ENCODE measurements at regions not wholly inside any gene's neighbourhood (a gene's known extent, or its start where the extent isn't known, plus 50 kb on each side); places are given as distances from the start of the nearest gene placed in this dataset.
A peak's percentile ranks its signal among the peaks of the same experiment; 100 is the strongest.

DNA sequence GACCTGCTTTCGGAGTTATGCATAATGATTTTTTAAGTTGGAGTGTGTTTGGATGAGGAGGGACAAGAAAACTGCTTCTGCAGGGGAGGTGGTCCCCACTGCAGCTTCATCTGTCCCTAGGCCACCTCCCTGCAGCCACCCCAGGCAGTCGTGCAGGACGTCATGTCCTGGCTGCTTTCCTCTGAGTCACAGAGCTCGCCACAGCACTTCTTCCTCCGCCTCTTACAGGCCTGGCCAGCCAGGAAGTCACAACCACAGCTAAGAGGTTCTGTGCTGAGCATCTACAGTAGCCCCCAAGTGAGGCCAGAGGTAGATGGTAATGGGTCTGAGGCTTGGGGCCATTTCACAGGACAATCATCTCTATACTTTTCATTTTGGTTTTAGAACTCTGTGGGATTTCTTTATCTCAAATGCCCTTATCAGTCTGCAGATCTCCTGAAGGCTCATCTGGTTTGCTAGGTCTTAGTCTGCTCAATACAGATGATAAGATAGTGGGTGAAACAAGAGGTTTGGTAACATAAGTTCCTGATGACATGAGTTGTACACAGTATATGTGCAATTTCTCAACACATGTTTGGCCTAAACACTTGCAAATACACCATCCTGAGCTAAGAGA lies 106.4 kb downstream of the ARF6 start:
- DNase-seq (ENCODE audit: low spot score), result no peak

DNA sequence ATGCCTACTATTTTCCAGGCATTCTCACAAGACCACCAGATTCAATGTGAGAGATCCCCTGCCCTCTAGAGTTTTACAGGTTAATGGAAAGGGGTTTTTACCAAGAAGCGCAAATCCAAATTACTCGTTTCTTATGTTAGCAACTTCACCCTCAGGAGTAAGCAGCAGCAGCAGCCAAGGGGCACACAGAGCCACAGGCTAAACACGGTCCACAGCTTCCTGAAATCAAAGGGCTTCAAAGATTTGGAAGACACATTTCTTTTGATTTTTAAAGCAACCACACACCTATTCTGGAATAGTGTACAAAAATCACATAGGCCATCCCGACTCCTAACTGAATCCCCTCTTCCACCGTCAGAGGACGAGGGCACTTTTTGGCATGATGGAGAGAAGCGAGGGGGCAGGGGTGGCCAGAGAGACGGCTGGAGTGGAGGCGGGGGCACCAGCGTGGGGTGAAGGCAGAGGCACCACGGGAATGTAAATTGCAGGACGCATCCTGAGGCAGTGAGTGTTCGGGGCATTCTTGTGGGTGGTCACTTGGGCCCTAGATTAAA lies 107.0 kb downstream of the ARF6 start:
- no peak for DNase-seq (ENCODE audit: low spot score)

DNA sequence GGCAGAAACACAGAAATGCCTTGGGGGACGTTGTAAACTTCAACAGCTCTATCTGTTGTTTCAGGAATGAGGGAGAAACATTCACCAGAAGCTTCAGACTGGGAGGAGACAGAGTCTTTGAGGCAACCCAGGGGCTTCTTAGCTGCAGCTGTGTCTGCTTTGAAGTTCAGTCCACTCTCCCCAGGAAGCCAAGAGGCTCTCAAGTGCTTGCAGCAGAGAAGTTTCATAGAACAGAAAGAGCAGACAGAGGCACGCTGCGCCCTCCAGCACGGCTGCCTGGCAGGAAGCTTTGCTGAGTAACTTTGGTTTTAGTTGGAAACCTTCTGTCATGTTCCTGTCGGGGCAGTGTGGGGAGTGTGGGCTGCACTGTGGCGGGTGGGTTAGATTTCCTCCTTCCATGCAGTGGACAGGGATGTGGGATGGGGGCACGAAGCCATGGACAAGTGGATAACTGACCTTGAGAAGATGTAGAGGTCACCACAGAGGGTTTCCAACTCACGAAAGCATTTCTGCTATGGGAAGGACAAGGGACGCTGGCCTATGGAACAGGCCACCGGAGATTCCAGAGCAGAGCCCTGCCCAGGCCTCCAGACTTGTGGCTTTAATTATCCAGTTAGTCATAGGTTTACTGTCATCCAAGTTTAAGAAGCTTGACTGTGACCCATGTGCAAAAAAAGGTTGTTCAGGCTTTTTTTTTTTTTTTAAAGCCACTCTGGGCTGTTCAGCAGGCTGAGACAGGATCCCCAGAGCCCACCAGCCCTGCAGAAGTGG lies 107.7 kb downstream of the ARF6 start:
- DNase-seq (ENCODE audit: low spot score), result no peak

DNA sequence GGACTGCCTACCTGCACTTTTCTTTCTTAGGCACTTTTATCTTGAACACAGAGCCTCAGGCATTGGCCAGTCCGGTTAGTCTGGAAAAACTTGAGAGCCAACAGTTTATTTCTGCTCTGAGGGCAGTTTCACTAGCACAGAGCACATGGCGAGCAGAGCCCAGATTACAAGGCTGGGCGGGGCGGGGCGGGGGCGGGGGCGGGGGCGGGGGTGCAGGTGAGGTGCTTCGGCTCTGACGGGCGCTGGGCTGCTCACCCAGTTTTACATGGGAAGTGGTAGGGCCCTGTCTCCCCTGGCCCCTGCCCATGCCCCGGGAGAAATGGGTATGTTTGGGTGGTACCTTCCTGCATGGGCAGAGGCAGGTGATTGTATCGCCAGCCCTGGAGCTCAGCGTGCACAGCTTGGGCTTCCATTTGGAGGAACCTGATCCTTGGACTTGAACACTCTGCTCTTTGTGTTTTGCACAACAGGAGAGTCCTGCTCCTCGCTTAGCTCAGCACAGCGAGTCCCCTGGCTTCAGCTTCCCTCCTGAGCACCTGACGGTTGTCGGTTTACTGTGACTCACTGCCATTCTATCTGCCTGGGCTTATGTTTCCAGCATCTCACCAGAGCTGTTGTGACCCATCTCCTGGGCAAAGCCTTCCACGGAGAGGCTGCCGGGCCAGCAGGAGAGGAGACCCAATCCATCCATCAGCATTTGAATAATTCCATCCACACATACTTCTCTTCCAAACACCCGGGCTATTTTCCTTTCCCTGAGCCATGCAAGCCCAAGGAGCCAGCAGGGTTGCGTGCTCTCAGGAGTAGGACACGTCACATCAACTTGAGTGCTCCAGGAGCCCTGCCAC lies 108.5 kb downstream of the ARF6 start:
- no peak for DNase-seq (ENCODE audit: low spot score)

DNA sequence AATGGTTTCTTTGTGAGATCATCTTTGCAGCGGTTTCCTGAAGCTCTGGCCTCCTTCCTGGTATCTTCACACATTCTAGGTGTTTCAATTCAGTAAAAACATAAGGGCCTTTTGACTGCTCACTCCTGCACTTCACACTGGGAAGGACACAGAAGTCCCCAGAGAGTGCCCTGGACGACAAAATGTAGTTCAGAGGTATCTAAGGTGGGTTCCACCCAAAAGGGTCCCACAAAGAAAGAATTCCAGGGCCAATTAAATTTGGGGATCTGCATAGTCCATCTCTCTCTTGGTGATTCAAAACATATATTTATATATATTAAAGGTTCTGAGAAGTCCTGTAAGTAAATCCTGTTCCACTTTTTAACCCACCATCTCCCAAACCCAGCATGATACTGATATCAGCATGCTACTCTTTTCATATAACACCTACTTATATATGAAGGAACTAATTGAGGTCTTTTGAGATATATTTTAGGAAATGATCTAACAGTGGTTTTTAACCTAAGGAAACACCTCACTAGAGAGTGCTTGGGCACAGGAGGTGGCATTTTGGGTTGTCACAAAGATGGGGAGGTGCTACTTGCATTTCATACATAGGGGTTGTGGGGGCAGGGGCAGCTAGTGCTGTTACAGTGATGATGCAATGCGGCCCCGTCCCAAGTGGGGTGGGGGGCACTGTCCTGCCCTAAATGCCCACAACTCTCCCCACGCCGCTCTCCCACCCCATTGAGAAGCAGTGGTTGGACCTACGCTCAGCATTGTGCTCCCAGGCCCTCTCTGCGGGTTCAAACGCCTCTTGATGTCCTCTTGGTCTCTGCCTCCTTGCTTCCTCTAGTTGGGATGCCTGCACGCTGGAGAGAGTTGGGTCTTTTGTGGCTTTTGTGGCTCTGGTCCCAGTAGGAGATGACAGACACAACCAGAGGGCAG lies 109.4 kb downstream of the ARF6 start:
- no peak for DNase-seq (ENCODE audit: low spot score)

DNA sequence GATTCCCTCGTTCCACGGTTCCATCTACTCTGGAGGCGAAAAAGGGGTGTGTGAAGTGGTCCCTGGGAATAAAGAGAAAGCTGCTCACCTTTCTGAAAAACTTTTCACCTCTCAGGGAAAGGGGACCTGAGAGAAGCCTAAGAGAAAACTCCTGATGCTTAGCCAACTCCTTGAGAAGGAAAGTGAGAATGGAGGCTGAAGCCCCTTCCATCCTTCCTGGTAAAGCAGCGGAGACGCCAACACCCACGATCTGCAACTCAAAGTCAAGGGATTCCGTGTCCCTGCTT lies 110.0 kb downstream of the ARF6 start:
- no peak for DNase-seq (ENCODE audit: low spot score)

DNA sequence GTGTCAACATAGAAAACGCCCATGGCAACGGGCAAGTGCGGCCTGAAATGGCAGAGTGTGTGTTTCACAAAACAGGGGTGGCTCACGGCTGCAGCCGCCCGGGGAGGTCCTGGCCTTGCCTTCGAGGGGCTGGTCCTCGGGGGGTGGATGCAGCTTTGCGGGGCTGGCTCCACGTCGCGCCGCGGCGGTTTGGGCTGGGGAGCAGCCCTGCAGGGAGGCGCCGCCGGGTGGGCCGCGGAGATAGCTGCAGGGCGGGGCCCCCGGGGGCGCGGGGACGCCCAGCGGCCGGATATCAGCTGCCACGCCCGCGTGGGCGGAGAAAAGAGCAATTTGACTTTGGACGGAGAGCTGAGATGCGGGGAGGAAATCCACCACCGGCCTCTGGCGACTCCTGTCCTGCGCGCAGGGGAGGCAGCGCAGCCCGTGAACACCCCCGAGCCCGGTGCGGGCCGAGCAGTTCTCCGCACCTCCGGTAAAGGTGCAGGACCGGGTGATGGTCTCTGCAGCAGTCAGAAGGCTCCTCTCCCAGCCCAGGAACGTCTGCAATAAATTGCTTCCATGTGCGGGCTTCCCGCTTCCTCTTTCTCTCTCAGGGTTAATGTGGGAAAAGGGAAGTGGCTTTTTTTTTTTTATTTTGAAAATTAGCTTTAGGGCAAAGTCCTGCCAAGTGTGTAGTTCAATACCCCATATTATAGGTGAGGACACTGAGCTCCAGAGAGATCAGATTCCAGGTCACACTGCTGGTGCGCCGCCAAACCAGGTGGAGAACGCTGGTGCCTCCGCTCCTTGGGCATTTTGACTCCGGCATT lies 110.5 kb downstream of the ARF6 start:
- DNase-seq (ENCODE audit: low spot score), result peak; percentile 74

DNA sequence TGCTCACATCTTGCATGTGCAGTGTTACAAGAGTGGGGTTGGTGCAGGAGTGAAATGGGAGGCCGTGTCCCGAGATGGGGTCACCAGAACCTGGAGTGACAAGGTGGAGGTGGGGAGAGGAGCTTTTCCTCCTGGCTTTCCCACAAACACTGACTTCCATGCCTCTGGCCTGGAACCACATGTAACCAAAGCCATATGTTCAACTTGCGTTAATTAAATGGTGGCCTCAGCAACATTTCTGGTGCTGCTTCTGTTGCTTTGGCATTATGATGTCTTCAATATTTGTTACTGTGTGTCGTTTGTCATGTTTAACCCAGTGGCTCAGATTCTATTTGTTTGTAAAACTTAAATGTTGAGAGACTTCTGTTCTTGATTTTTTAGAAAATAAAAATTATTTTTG lies 110.2 kb downstream of the VCPKMT start:
- no peak for DNase-seq (ENCODE audit: low spot score)

DNA sequence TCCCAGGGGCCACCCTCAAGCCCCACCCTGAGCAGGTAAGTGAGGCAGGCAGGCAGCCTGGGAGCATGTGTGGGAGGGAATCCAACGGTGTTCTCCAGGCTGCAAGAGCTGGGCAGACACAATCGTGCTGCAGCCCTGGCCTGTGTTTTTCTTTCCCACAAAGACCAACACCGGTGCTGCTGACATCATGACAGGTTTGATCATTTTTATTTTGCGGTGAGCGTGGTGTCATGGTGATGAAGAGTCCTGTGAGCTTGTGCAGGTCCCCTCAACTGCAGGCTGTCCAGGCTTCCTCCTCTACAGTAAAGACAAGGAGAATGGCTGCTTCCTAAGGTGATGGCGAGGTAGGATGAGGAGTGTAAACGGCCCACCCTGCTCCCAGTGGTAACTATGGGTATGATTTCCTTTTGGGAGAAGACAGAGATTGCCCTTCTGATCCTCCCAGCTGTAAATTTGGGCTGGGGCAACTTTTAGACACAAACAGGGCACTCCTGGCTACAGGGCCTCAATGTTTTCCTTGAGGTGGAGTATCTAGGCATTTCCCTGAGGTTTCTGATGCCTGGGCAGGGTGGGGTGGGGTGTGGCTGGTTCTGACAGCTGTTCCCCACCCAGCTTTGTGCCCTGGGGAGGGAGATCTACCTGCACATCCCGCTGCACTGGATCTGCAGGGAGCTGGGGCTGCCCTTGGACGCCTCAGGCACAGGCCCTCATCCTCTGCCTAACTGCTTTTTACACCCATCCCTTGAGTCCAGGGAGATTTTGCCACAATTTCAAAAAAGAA lies 109.1 kb downstream of the VCPKMT start:
- DNase-seq (ENCODE audit: low spot score), result no peak

DNA sequence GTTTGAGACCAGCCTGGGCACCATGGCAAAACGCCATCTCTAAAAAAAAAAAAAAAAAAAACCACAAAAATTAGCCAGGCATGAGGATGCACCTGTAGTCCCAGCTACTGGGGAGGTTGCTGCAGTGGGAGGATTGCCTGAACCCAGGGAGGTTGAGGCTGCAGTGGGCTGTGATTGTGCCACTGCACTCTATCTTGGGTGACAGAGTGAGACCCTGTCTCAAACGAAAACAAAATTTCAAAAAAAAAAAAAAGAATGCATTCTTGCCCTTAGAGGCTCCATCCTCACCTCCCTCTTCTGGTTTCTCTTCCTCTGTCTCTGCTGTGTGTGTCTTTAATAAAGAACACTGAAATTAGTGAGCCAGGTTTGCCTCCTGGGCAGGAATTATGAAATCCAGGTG lies 107.8 kb downstream of the VCPKMT start:
- no peak for DNase-seq (ENCODE audit: low spot score)

DNA sequence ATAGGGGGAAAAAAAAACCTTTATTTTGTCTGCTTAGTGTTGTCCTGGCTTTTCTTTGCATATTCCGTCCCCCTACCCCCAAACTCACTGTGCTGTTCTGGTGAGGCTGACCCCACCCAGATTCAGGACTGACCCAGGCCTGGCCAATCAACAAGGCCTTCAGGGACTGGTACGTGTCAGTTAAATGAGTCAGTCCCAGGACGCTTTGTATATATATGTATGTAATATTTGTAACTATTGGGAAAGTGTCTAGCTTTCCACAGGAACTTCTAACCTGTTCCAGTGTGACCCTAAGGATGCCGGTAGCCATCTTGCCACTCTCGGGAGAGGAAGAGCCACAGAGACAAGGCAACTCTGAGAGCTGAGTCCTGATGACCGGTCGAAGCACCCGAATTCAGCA lies 107.4 kb downstream of the VCPKMT start:
- no peak for DNase-seq (ENCODE audit: low spot score)

DNA sequence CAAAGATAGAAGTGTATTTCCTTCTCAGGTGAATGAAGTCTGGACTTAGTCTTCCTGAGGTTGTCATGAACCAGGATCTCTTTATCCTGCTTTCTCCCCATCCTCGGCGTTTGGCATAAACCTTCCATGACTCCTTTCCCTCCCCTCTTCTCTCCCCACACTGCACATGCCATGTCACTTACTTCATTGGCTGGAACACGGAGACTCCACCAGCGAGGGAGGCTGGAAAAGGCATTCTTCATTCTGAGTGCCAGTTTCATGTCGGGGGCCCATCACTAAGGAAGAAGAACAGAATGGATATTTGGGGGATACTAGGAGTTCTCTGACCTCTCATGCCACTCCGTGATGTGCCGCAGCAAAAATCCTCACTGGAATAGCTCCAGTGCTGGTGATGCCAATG lies 105.6 kb downstream of the VCPKMT start:
- DNase-seq (ENCODE audit: low spot score), result no peak

DNA sequence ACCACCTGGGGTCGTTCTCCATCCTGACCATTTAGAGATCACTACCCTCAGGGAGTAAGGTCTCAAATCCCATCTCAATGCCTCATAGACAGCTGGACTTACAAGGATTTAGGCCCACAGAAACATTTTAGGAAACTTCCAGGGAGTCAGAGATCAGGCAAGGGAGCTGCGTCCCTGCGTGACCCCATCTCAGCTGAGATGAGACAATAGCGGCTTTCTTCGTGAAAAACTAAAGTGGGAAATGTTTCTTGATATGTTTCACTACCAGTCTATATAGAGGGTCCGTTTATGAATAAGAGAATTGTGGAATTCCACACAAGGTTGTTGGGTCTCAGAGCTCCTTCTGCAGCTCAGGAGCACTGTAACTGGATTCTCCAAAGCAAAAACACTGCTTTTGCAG lies 105.1 kb downstream of the VCPKMT start:
- DNase-seq (ENCODE audit: low spot score), result no peak

DNA sequence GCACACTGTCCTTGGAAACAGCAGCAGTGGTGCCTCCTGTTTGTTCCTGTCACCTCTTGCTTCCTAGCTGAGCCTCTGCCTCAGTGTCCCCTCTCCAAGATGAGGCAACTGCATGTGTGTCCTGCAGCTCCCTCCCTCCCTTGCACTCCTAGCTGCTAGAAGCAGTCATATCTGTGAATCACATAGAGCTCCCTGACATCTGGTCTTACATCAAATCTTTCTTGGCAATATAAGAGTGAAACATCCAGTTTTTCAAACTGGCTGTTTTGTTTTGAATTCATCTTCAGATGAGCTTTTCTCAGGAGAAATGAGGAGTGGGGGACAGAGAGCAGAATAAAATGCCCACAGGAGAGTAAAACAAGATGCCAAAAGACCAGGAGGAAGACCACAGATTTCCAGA lies 103.7 kb downstream of the VCPKMT start:
- DNase-seq (ENCODE audit: low spot score), result no peak

DNA sequence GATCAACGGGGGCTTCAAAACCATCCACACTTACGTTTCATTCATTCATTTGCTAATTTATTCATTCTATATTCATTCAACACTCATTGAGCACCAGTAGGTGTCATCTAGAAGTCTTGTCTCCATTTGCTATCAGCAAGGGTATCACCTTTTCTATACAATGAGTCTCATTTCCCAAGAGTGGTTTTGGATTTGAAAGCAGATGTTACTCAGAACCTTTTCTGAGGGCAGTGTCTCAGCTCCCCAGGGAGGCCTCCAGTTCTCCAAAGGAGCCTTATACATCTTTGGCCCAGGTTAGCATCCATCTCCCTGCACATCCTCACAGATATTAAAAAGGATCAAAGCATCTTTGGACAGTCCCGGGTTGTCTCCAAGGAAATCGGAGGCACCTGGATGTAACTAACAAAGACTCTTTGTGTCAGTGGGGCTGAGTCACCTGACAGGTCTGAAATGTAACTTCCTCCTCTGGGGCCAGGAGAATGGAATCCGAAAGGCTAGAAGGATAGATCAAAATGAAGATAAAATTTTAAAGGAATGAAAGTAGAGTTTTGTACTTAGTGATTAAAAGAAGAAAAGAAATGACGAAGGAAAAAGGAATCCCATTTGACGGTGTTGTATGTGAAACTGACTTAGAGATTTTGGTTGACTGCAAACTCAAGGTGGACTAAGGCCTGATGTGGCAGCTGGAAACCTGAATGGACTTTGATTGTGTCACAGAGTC lies 103.0 kb downstream of the VCPKMT start:
- no peak for DNase-seq (ENCODE audit: low spot score)

DNA sequence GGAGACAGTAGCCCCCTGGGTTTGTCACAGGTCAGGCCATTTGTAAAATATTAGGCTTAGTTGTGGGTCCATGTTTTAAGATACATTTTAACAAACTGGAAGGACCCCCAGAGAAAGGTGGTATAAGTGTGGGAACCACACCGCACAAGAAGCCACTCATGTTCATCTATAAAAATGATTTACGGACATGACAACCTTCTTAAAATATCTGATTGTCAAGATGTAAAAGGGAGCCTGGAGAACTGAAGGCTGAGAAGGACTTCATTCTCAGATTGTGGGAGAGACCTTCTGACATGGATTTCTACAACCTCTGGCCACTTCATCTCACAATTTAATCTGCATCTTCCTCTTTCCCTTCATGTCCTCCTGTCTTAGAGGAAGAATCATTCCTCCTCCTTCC lies 102.4 kb downstream of the VCPKMT start:
- DNase-seq (ENCODE audit: low spot score), result no peak

DNA sequence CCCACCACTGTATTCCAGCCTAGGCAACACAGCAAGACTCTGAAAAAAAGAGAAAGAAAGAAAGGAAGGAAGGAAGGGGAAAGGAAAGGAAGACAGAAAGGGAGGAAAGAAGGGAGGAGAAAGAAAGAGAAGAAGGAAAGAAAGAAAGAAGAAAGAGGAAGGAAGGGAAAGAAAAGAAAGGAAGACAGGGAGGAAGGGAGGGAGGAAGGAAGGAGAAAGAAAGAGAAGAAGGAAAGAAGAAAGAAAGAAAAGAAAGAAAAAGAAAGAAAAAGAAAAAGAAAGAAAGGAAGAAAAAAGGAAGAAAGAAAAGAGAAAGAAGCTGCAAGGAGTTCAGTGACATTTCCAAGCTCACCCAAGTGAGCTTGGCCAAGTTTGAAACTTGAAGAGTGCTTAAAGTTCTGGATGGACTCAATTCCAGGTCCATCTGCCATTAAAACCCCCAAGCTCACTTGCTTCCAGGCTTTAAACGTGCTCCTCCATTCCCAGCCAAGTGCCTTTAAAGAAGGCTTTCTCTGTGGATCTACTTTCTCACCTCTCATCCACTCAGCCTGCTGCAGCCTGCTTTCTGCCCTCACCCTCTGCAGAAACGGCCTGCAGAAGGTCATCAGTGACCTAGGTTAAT lies 101.5 kb downstream of the VCPKMT start:
- no peak for DNase-seq (ENCODE audit: low spot score)

DNA sequence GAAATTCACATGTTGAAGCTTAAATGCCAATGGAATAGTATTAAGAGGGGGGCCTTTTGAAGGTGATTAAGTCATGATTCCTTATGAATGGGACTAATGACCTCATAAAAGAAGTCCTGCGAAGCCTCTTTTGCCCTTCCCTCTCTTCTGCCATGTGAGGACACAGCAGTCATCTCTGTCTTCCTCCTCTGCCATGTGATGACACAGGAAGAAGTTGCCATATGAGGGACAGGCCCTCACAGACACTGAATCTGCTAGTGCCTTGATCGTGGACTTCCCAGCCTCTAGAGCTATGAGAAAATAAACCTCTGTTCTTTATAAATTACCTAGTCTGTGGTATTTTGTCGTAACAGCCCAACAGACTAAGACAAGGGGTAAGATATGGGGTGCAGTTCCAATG lies 100.7 kb downstream of the VCPKMT start:
- no peak for DNase-seq (ENCODE audit: low spot score)

Data from HuH-7.5 (cell line).